H9 (cell line): ENCODE measurements at regions not wholly inside any gene's neighbourhood (a gene's known extent, or its start where the extent isn't known, plus 50 kb on each side); places are given as distances from the start of the nearest gene placed in this dataset.

ENCODE experiments used
- DNase-seq: peaks from one replicate; pipeline ENCODE4 v3.0.0-alpha.2; 2017
- H2AFZ ChIP-seq: one replicate; pipeline ENCODE4 v1.6.1; 2013; ENCODE audit warnings: mild to moderate bottlenecking, low read length, control low read depth, moderate library complexity
- H2AK5ac ChIP-seq: 2 replicates; pipeline ENCODE4 v1.6.1; 2013; ENCODE audit warnings: low read length, control low read depth, mixed read lengths; ENCODE audit not compliant: insufficient read length
- H2BK120ac ChIP-seq: one replicate; pipeline ENCODE4 v1.6.1; 2013; ENCODE audit warnings: low read depth, mild to moderate bottlenecking, low read length, control low read depth, inconsistent platforms; ENCODE audit not compliant: poor library complexity, severe bottlenecking
- H2BK12ac ChIP-seq: 2 replicates; pipeline ENCODE4 v1.6.1; 2013; ENCODE audit warnings: low read length, control low read depth, mixed read lengths, low read depth; ENCODE audit not compliant: insufficient read length
- H2BK15ac ChIP-seq: 2 replicates; pipeline ENCODE4 v1.6.1; 2013; ENCODE audit warnings: low read depth, low read length, control low read depth
- H2BK20ac ChIP-seq: one replicate; pipeline ENCODE4 v1.6.1; 2013; ENCODE audit warnings: low read depth, mild to moderate bottlenecking, low read length, control low read depth, inconsistent platforms; ENCODE audit not compliant: poor library complexity, severe bottlenecking
- H2BK5ac ChIP-seq: 2 replicates; pipeline ENCODE4 v1.6.1; 2013; ENCODE audit warnings: low read length, control low read depth, mixed read lengths; ENCODE audit not compliant: insufficient read length
- H3K14ac ChIP-seq: 2 replicates; pipeline ENCODE4 v1.6.1; 2013; ENCODE audit warnings: low read length, control low read depth; ENCODE audit not compliant: insufficient read depth
- H3K18ac ChIP-seq: 2 replicates; pipeline ENCODE4 v1.6.1; 2013; ENCODE audit warnings: low read depth, mild to moderate bottlenecking, mixed read lengths, low read length, control low read depth; ENCODE audit not compliant: insufficient read length
- H3K23ac ChIP-seq: 2 replicates; pipeline ENCODE4 v1.6.1; 2013; ENCODE audit warnings: low read length, control low read depth, mixed read lengths, low read depth; ENCODE audit not compliant: insufficient read length
- H3K23me2 ChIP-seq: 2 replicates; pipeline ENCODE4 v1.6.1; 2013; ENCODE audit warnings: low read depth, mild to moderate bottlenecking, mixed read lengths, low read length, control low read depth; ENCODE audit not compliant: insufficient read length, poor library complexity, severe bottlenecking
- H3K27ac ChIP-seq: 2 replicates; pipeline ENCODE4 v1.5.1; 2013; ENCODE audit warnings: low read length, control low read depth, mixed read lengths, low read depth; ENCODE audit not compliant: insufficient read length
- H3K27me3 ChIP-seq: 2 replicates; pipeline ENCODE4 v1.6.1; 2013; ENCODE audit warnings: low read length, control low read depth, inconsistent platforms; ENCODE audit not compliant: insufficient read depth
- H3K4ac ChIP-seq: 2 replicates; pipeline ENCODE4 v1.6.1; 2013; ENCODE audit warnings: low read depth, mild to moderate bottlenecking, control low read depth, inconsistent platforms, low read length, moderate library complexity
- H3K4me1 ChIP-seq: 2 replicates; pipeline ENCODE4 v1.6.1; 2013; ENCODE audit warnings: low read length, control low read depth, inconsistent platforms; ENCODE audit not compliant: insufficient read depth
- H3K4me2 ChIP-seq: 2 replicates; pipeline ENCODE4 v1.6.1; 2013; ENCODE audit warnings: low read length, control low read depth, mixed read lengths; ENCODE audit not compliant: insufficient read length, insufficient read depth
- H3K56ac ChIP-seq: 2 replicates; pipeline ENCODE4 v1.6.1; 2013; ENCODE audit warnings: low read depth, mild to moderate bottlenecking, mixed read lengths, low read length, control low read depth; ENCODE audit not compliant: insufficient read length
- H3K79me1 ChIP-seq: 2 replicates; pipeline ENCODE4 v1.6.1; 2013; ENCODE audit warnings: low read depth, mild to moderate bottlenecking, moderate library complexity, low read length, control low read depth, inconsistent platforms; ENCODE audit not compliant: insufficient read depth, poor library complexity, severe bottlenecking
- H3K79me2 ChIP-seq: 2 replicates; pipeline ENCODE4 v1.6.1; 2013; ENCODE audit warnings: low read length, control low read depth, inconsistent platforms; ENCODE audit not compliant: insufficient read depth
- H3K9ac ChIP-seq: 2 replicates; pipeline ENCODE4 v1.6.1; 2013; ENCODE audit warnings: low read length, control low read depth, mixed read lengths; ENCODE audit not compliant: insufficient read length; ENCODE audit errors: extremely low read depth
- H3K9me3 ChIP-seq: one replicate; pipeline ENCODE4 v1.6.1; 2013; ENCODE audit warnings: low read depth, low read length, inconsistent platforms; ENCODE audit not compliant: control insufficient read depth
- H3T11ph ChIP-seq: one replicate; pipeline ENCODE4 v1.6.1; 2013; ENCODE audit warnings: mild to moderate bottlenecking, low read length, control low read depth, inconsistent platforms
- H4K20me1 ChIP-seq: one replicate; pipeline ENCODE4 v1.6.1; 2013; ENCODE audit not compliant: control insufficient read depth, insufficient read length, insufficient read depth
- H4K5ac ChIP-seq: 2 replicates; pipeline ENCODE4 v1.6.1; 2013; ENCODE audit warnings: low read depth, mild to moderate bottlenecking, mixed read lengths, low read length, control low read depth; ENCODE audit not compliant: insufficient read length
- H4K8ac ChIP-seq: replicated peaks from 2 replicates; pipeline ENCODE4 v1.6.1; 2013; ENCODE audit warnings: low read length, control low read depth, mixed read lengths, low read depth; ENCODE audit not compliant: insufficient read length
- H4K91ac ChIP-seq: 2 replicates; pipeline ENCODE4 v1.6.1; 2013; ENCODE audit warnings: low read depth, mild to moderate bottlenecking, moderate library complexity, mixed read lengths, low read length, control low read depth; ENCODE audit not compliant: insufficient read length
- H3K27ac Mint-ChIP-seq, 3 experiments: 2 replicates in 2 of 3; 3 replicates in 1 of 3; pipeline ENCODE4 v1.8.0; 2020 to 2021; ENCODE audit warnings: mixed read lengths in 3 of 3, mild to moderate bottlenecking in 1 of 3, moderate library complexity in 1 of 3
- H3K27me3 Mint-ChIP-seq: 2 replicates; pipeline ENCODE4 v1.8.0; 2021; ENCODE audit warnings: low read depth, mild to moderate bottlenecking, moderate library complexity, mixed read lengths
- H3K36me3 Mint-ChIP-seq, 3 experiments: 2 replicates in 2 of 3; 3 replicates in 1 of 3; pipeline ENCODE4 v1.8.0; 2020 to 2021; ENCODE audit warnings: low read depth in 3 of 3, mixed read lengths in 3 of 3; ENCODE audit not compliant: insufficient read depth in 1 of 3
- H3K4me1 Mint-ChIP-seq, 2 experiments: 2 replicates each; pipeline ENCODE4 v1.8.0; 2020; ENCODE audit warnings: mixed read lengths in 2 of 2
- H3K4me3 Mint-ChIP-seq, 2 experiments: 2 replicates in 1 of 2; 3 replicates in 1 of 2; pipeline ENCODE4 v1.8.0; 2020 to 2021; ENCODE audit warnings: mild to moderate bottlenecking in 2 of 2, mixed read lengths in 2 of 2, moderate library complexity in 1 of 2
- H3K9me3 Mint-ChIP-seq, 2 experiments: 2 replicates in 1 of 2; 3 replicates in 1 of 2; pipeline ENCODE4 v1.8.0; 2020; ENCODE audit warnings: mild to moderate bottlenecking in 2 of 2, mixed read lengths in 2 of 2, moderate library complexity in 1 of 2
- WGBS: extraction: QIAGEN DNeasy Blood & Tissue Kit; methylation state at CpG from one replicate; pipeline ENCODE4 v1.1.7; 2013; ENCODE audit warnings: missing lambda C conversion rate, low lambda C conversion rate, mixed read lengths; ENCODE audit not compliant: insufficient read length; ENCODE audit errors: extremely low coverage; 5-methylcytosine and 5-hydroxymethylcytosine counted together
- TF ChIP-seq, protein P1 (sequence below): fragments of 200-600 bp; sonication (generic); conservative IDR thresholded peaks from 3 replicates; pipeline ENCODE4 v1.8.0; 2021; ENCODE audit warnings: antibody characterized with exemption, mild to moderate bottlenecking

DNA sequence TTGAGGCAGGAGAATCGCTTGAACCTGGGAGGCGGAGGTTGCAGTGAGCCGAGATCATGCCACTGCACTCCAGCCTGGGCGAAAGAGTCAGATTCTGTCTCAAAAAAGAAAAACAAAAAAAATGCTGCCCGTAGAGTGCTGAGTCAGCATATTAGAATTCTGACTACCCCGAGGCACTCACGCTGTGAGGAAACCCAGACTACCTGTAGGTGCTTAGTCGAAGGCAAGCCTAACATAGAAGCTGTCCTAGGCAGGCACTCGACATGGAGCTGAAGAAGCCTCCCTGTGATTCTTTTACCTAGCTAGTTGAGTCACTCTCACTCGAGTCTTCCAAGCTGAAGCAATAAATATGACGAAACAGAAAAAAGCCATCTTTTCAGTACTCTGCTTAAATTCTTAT, 1323.2 kb upstream of the DDX18 start:
- no peak overlapping the region for H3K18ac ChIP-seq
- no peaks in the 10 kb centered on the region for H3K9me3 ChIP-seq
- TF ChIP-seq, protein P1, sequence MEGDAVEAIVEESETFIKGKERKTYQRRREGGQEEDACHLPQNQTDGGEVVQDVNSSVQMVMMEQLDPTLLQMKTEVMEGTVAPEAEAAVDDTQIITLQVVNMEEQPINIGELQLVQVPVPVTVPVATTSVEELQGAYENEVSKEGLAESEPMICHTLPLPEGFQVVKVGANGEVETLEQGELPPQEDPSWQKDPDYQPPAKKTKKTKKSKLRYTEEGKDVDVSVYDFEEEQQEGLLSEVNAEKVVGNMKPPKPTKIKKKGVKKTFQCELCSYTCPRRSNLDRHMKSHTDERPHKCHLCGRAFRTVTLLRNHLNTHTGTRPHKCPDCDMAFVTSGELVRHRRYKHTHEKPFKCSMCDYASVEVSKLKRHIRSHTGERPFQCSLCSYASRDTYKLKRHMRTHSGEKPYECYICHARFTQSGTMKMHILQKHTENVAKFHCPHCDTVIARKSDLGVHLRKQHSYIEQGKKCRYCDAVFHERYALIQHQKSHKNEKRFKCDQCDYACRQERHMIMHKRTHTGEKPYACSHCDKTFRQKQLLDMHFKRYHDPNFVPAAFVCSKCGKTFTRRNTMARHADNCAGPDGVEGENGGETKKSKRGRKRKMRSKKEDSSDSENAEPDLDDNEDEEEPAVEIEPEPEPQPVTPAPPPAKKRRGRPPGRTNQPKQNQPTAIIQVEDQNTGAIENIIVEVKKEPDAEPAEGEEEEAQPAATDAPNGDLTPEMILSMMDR: no peak

More for the DNA sequence above, 1323.2 kb upstream of the DDX18 start:
- Histone ChIP-seq H2BK15ac (no peak overlapping the region), H4K20me1 (no peaks in the 10 kb centered on the region), H2BK5ac (no peak overlapping the region), H3K14ac (no peak overlapping the region), H3K9ac (no peak overlapping the region), H3K23me2 (no peaks in the 10 kb centered on the region), H3K79me2 (no peaks in the 10 kb centered on the region), H3K56ac (no peak overlapping the region), H3K27ac (no peak overlapping the region), H2AK5ac (no peak overlapping the region), H4K8ac (no peak overlapping the region), H2BK12ac (no peak overlapping the region), H3K23ac (no peak overlapping the region), H3K4ac (no peak overlapping the region), H3K27me3 (no peaks in the 10 kb centered on the region), H2BK20ac (no peak overlapping the region), H3K4me1 (no peaks in the 10 kb centered on the region), H3K79me1 (no peaks in the 10 kb centered on the region), H3T11ph (no peak overlapping the region), H3K4me2 (no peak overlapping the region), H2AFZ (no peak overlapping the region), H2BK120ac (no peak overlapping the region), H4K91ac (no peak overlapping the region), H4K5ac (no peak overlapping the region)
- no peaks in the 10 kb centered on the region for H3K4me1 Mint-ChIP-seq
- H3K36me3 Mint-ChIP-seq: no peaks in the 10 kb centered on the region
- DNase-seq: no peak
- WGBS: no CpG with 5 or more reads among the region's 11 CpGs
- H3K27ac Mint-ChIP-seq: no peak overlapping the region
- no peak overlapping the region for H3K4me3 Mint-ChIP-seq
- H3K9me3 Mint-ChIP-seq: peaks cover 0 to 4% of the 10 kb centered on the region in 2 experiments; a peak in 2 of 5 replicates
- no peaks in the 10 kb centered on the region for H3K27me3 Mint-ChIP-seq
